AG09319 (cell line): ENCODE measurements at regions not wholly inside any gene's neighbourhood (a gene's known extent, or its start where the extent isn't known, plus 50 kb on each side); places are given as distances from the start of the nearest gene placed in this dataset.
"Not testable (repeated sequence)": the region's sequence is repeated elsewhere in the genome, so short reads cannot be mapped to it uniquely, and the experiment has no call there.

Experiments
- DNase-seq: peaks from one replicate; pipeline ENCODE4 v3.0.0-alpha.2; 2010; ENCODE audit warnings: low read depth; ENCODE audit errors: extremely low read depth
- CTCF ChIP-seq: IDR thresholded peaks from 2 replicates; pipeline ENCODE4 v1.5.1; 2011; ENCODE audit warnings: low read depth, mild to moderate bottlenecking, inconsistent platforms, low read length, moderate library complexity

- TF ChIP-seq CTCF: no peak
- no peak for DNase-seq
Measured at GRCh38 chr15:20642054-20642767, 100.6 kb upstream of the GOLGA6L6 start.

GRCh38 chr15:20640427-20640826 is 98.8 kb upstream of the GOLGA6L6 start:
- DNase-seq: not testable (repeated sequence)

- not testable (repeated sequence) for DNase-seq
Measured at GRCh38 chr15:20639224-20639623, 97.6 kb upstream of the GOLGA6L6 start.

- DNase-seq: not testable (repeated sequence)
Measured at GRCh38 chr15:20637499-20637898, 95.9 kb upstream of the GOLGA6L6 start.

- not testable (repeated sequence) for DNase-seq
Measured at GRCh38 chr15:20629526-20629925, 87.9 kb upstream of the GOLGA6L6 start.

GRCh38 chr15:20628538-20628937 is 86.9 kb upstream of the GOLGA6L6 start:
- DNase-seq: not testable (repeated sequence)

GRCh38 chr15:20625469-20625868 is 83.9 kb upstream of the GOLGA6L6 start:
- DNase-seq: not testable (repeated sequence)

GRCh38 chr15:20624085-20624484 is 82.5 kb upstream of the GOLGA6L6 start:
- peak; percentile 10 for TF ChIP-seq CTCF
- DNase-seq: not testable (repeated sequence)

- not testable (repeated sequence) for DNase-seq
Measured at GRCh38 chr15:20622117-20622516, 80.5 kb upstream of the GOLGA6L6 start.

- not testable (repeated sequence) for DNase-seq
Measured at GRCh38 chr15:20614549-20614948, 72.9 kb upstream of the GOLGA6L6 start.

- DNase-seq: not testable (repeated sequence)
Measured at GRCh38 chr15:20612796-20613195, 71.2 kb upstream of the GOLGA6L6 start.

GRCh38 chr15:20612356-20612755 is 70.8 kb upstream of the GOLGA6L6 start:
- not testable (repeated sequence) for DNase-seq

- not testable (repeated sequence) for DNase-seq
Measured at GRCh38 chr15:20611667-20612290, 70.2 kb upstream of the GOLGA6L6 start.

GRCh38 chr15:20608179-20608578 is 66.6 kb upstream of the GOLGA6L6 start:
- DNase-seq: not testable (repeated sequence)

GRCh38 chr15:20597245-20597644 is 55.6 kb upstream of the GOLGA6L6 start:
- DNase-seq: not testable (repeated sequence)

GRCh38 chr15:20594219-20594618 is 52.6 kb upstream of the GOLGA6L6 start:
- DNase-seq: not testable (repeated sequence)

GRCh38 chr15:20591936-20592335 is 50.3 kb upstream of the GOLGA6L6 start:
- DNase-seq: not testable (repeated sequence)
